Endothelial cell of umbilical vein (primary cell): ENCODE measurements at regions not wholly inside any gene's neighbourhood (a gene's known extent, or its start where the extent isn't known, plus 50 kb on each side); places are given as distances from the start of the nearest gene placed in this dataset.

Experiments
- BruUV-seq: library from RNA; stranded (reverse); fragments of 400-500 nt; replicated peaks from 2 replicates; lab custom pipeline; 2021; lab: Mats Ljungman, UMichigan
- CTCF ChIA-PET: fragments of 300-600, 350-600 bp; sonication (Branson Sonifier 250); formaldehyde crosslinking; loops from one replicate; lab custom pipeline; 2021; ENCODE audit warnings: antibody characterized with exemption, inconsistent platforms; lab: Charles Lee
- POLR2A ChIA-PET: fragments of 300-600, 350-600 bp; sonication (Branson Sonifier 250); formaldehyde crosslinking; loops from one replicate; lab custom pipeline; 2021; ENCODE audit warnings: antibody characterized with exemption, inconsistent platforms; lab: Charles Lee
- DNase-seq: peaks from one replicate; pipeline ENCODE4 v3.0.0-alpha.2; 2011; ENCODE audit warnings: low read depth, low spot score
- FAIRE-seq: peaks from 2 replicates; lab custom pipeline; 2011; peaks lifted over from hg19 to GRCh38; lab: Jason Lieb, UNC
- H2AFZ ChIP-seq: 2 replicates; pipeline ENCODE4 v1.6.0; 2012; ENCODE audit warnings: low read depth, low read length, control low read depth, inconsistent platforms
- H3K27ac ChIP-seq: 2 replicates; pipeline ENCODE4 v1.5.1; 2011; ENCODE audit warnings: low read depth, mild to moderate bottlenecking, control low read depth, low read length, moderate library complexity; ENCODE audit not compliant: insufficient read depth
- H3K27me3 ChIP-seq, 2 experiments: 2 replicates each; pipeline versions ENCODE4 v1.6.0 to v1.6.1; 2011; ENCODE audit warnings: low read length in 2 of 2, mixed read lengths in 1 of 2; ENCODE audit not compliant: control insufficient read depth in 2 of 2, insufficient read depth in 2 of 2
- H3K36me3 ChIP-seq, 2 experiments: 2 replicates in 1 of 2; 3 replicates in 1 of 2; pipeline ENCODE4 v1.5.1; 2011; ENCODE audit warnings: low read length in 2 of 2, mild to moderate bottlenecking in 1 of 2, moderate library complexity in 1 of 2; ENCODE audit not compliant: control insufficient read depth in 2 of 2, insufficient read depth in 2 of 2; ENCODE audit errors: extremely low read depth in 1 of 2
- H3K4me1 ChIP-seq: 3 replicates; pipeline ENCODE4 v1.5.1; 2011; ENCODE audit warnings: mild to moderate bottlenecking, low read length; ENCODE audit not compliant: control insufficient read depth, insufficient read depth; ENCODE audit errors: extremely low read depth
- H3K4me2 ChIP-seq: 2 replicates; pipeline ENCODE4 v1.6.1; 2011; ENCODE audit warnings: low read length, control low read depth, mixed read lengths; ENCODE audit not compliant: insufficient read depth
- H3K4me3 ChIP-seq, 3 experiments: fragments of 200-600 bp in 1 of 3; sonication (generic), shearing (Covaris generic) in 1 of 3; replicated peaks in 1 of 3; 2 replicates each; pipeline ENCODE4 v1.5.1; 2011 to 2016; ENCODE audit warnings: control low read depth in 3 of 3, low read length in 3 of 3, mild to moderate bottlenecking in 2 of 3, inconsistent platforms in 1 of 3, low read depth in 1 of 3, moderate library complexity in 1 of 3; ENCODE audit not compliant: insufficient read depth in 1 of 3
- H3K79me2 ChIP-seq: 2 replicates; pipeline ENCODE4 v1.6.0; 2012; ENCODE audit warnings: low read length, inconsistent platforms; ENCODE audit not compliant: control insufficient read depth, insufficient read depth
- H3K9ac ChIP-seq: replicated peaks from 2 replicates; pipeline ENCODE3; 2011; ENCODE audit warnings: low read length, control low read depth; ENCODE audit not compliant: insufficient read depth; ENCODE audit errors: extremely low read depth
- H3K9me1 ChIP-seq: replicated peaks from 3 replicates; pipeline ENCODE4 v1.6.0; 2011; ENCODE audit warnings: mild to moderate bottlenecking, low read length; ENCODE audit not compliant: control insufficient read depth, insufficient read depth; ENCODE audit errors: extremely low read depth
- H3K9me3 ChIP-seq: replicated peaks from 2 replicates; pipeline ENCODE4 v1.5.1; 2012; ENCODE audit warnings: low read length, inconsistent platforms; ENCODE audit not compliant: control insufficient read depth, insufficient read depth
- H4K20me1 ChIP-seq: replicated peaks from 2 replicates; pipeline ENCODE3; 2011; ENCODE audit warnings: mild to moderate bottlenecking, low read length; ENCODE audit not compliant: control insufficient read depth, insufficient read depth; ENCODE audit errors: extremely low read depth
- EZH2 ChIP-seq: IDR thresholded peaks from 2 replicates; pipeline ENCODE4 v1.6.1; 2012; ENCODE audit warnings: borderline replicate concordance, low read depth, mild to moderate bottlenecking, moderate library complexity, low read length, inconsistent platforms; ENCODE audit not compliant: severe bottlenecking
- FOS ChIP-seq: IDR thresholded peaks from 2 replicates; pipeline ENCODE4 v1.6.1; 2011; ENCODE audit warnings: mild to moderate bottlenecking, low read length, moderate library complexity, borderline replicate concordance; ENCODE audit not compliant: insufficient read depth
- GATA2 ChIP-seq: IDR thresholded peaks from 2 replicates; pipeline ENCODE4 v1.7.0; 2011; ENCODE audit warnings: low read depth, mild to moderate bottlenecking, moderate library complexity, mixed read lengths, low read length; ENCODE audit not compliant: insufficient read length, insufficient read depth
- JUN ChIP-seq: IDR thresholded peaks from 2 replicates; pipeline ENCODE4 v1.6.1; 2011; ENCODE audit warnings: borderline replicate concordance, low read depth; ENCODE audit not compliant: insufficient read length, insufficient read depth
- MYC ChIP-seq: IDR thresholded peaks from one replicate; pipeline ENCODE4 v1.6.1; 2011; ENCODE audit warnings: mild to moderate bottlenecking, low read depth, low read length
- POLR2A ChIP-seq: IDR thresholded peaks from 2 replicates; pipeline ENCODE4 v1.6.1; 2012; ENCODE audit warnings: low read depth, mild to moderate bottlenecking, control low read depth, low read length
- POLR2AphosphoS5 ChIP-seq: IDR thresholded peaks from 2 replicates; pipeline ENCODE4 v1.6.1; 2012; ENCODE audit warnings: low read depth, mild to moderate bottlenecking, control low read depth, low read length, moderate library complexity; ENCODE audit not compliant: insufficient read depth
- dilution Hi-C: fragments of 300-500 bp; cut with MboI; formaldehyde crosslinking; loops from one replicate; pipeline ENCODE4 v1.15.0; 2019; ENCODE audit warnings: low sequenced_read_pairs; ENCODE audit not compliant: extremely low pct_ligation_motif_present
- intact Hi-C: fragments of 100-400 bp; cut with micrococcal nuclease; formaldehyde crosslinking; loops from one replicate; pipeline ENCODE4 v1.10.0; 2022
- TF ChIP-seq, protein P1 (sequence below), 2 donors: IDR thresholded peaks; 1 replicate in 1 of 2; 2 replicates in 1 of 2; pipeline ENCODE4 v1.5.1; 2011; ENCODE audit warnings: low read length in 2 of 2, mild to moderate bottlenecking in 2 of 2, moderate library complexity in 2 of 2, control low read depth in 1 of 2, inconsistent platforms in 1 of 2, low read depth in 1 of 2; ENCODE audit not compliant: insufficient read depth in 1 of 2; ENCODE audit errors: extremely low read depth in 1 of 2
- TF ChIP-seq, protein P2 (sequence below): IDR thresholded peaks from 2 replicates; pipeline ENCODE4 v1.6.1; 2011; ENCODE audit not compliant: insufficient read depth, insufficient read length

DNA sequence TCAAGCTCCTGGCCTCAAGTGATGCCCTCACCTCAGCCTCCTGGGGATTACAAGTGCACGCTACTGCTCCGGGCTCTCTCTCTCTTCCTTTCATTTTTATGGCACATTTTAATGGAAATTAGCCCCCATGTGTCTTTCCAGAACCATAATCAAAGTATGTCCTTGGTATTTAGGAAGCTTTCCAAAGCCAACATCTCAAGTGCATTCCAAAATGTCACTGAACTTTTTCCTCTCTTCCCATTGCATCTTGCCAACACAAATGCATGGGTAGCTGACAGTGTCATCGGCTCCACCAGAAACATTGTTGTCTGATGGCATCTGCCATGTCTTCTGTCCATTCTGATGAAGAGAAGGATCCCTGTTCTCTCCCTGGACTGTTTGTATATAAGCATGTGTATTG, 90.5 kb upstream of the ANXA1 start:
- CTCF ChIA-PET, result interaction anchor here (1.0 to 1.9 kb wide), 7 partner anchors 9 to 204 kb away, joined by 3 to 5 read pairs (median 4); no protein-coding TSS in a partner anchor
- DNase-seq (no peak), FAIRE-seq (peak; percentile 35)
- Histone ChIP-seq H3K4me2 (no peak overlapping the region), H3K27ac (no peak overlapping the region), H2AFZ (peak overlapping the region; percentile 5), H3K9ac (no peak overlapping the region), H3K79me2 (no peaks in the 10 kb centered on the region), H3K9me3 (no peaks in the 10 kb centered on the region), H4K20me1 (no peaks in the 10 kb centered on the region), H3K4me3 (no peak overlapping the region), H3K27me3 (no peaks in the 10 kb centered on the region), H3K4me1 (no peaks in the 10 kb centered on the region), H3K9me1 (no peaks in the 10 kb centered on the region), H3K36me3 (no peaks in the 10 kb centered on the region)
- dilution Hi-C loops (no loop called here), intact Hi-C loops (no loop called here)
- TF ChIP-seq EZH2 (no peak), MYC (no peak), POLR2A (no peak), GATA2 (no peak), FOS (no peak), POLR2AphosphoS5 (no peak), JUN (no peak)
- TF ChIP-seq, protein P1, sequence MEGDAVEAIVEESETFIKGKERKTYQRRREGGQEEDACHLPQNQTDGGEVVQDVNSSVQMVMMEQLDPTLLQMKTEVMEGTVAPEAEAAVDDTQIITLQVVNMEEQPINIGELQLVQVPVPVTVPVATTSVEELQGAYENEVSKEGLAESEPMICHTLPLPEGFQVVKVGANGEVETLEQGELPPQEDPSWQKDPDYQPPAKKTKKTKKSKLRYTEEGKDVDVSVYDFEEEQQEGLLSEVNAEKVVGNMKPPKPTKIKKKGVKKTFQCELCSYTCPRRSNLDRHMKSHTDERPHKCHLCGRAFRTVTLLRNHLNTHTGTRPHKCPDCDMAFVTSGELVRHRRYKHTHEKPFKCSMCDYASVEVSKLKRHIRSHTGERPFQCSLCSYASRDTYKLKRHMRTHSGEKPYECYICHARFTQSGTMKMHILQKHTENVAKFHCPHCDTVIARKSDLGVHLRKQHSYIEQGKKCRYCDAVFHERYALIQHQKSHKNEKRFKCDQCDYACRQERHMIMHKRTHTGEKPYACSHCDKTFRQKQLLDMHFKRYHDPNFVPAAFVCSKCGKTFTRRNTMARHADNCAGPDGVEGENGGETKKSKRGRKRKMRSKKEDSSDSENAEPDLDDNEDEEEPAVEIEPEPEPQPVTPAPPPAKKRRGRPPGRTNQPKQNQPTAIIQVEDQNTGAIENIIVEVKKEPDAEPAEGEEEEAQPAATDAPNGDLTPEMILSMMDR (IDR thresholded peaks at IDR 0.05; ENCODE audit: extremely low read depth in 1 of 2, insufficient read depth in 1 of 2, low read depth in 1 of 2, low read length in 2 of 2), result no peak
- TF ChIP-seq, protein P2, sequence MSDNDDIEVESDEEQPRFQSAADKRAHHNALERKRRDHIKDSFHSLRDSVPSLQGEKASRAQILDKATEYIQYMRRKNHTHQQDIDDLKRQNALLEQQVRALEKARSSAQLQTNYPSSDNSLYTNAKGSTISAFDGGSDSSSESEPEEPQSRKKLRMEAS, result no peak
- POLR2A ChIA-PET, result no interaction called here
- BruUV-seq, result no TSS peak
